Caco-2 (cell line): ENCODE measurements at regions not wholly inside any gene's neighbourhood (a gene's known extent, or its start where the extent isn't known, plus 50 kb on each side); places are given as distances from the start of the nearest gene placed in this dataset.
"Not testable (repeated sequence)": the region's sequence is repeated elsewhere in the genome, so short reads cannot be mapped to it uniquely, and the experiment has no call there.

Source experiments
- BruUV-seq: library from RNA; stranded (reverse); fragments of 400-500 nt; replicated peaks from 2 replicates; lab custom pipeline; 2021; lab: Mats Ljungman, UMichigan
- CTCF ChIA-PET: fragments of 300-600 bp; sonication (Branson Sonifier 250); formaldehyde crosslinking; loops from one replicate; lab custom pipeline; 2022; ENCODE audit warnings: antibody characterized with exemption; lab: Charles Lee
- POLR2A ChIA-PET: fragments of 300-600 bp; sonication (Branson Sonifier 250); formaldehyde crosslinking; loops from one replicate; lab custom pipeline; 2022; ENCODE audit warnings: antibody characterized with exemption; lab: Charles Lee
- DNase-seq, 2 experiments: peaks; one replicate each; pipeline versions ENCODE4 v3.0.0 to v3.0.0-alpha.2; 2020 to 2022
- H3K27me3 ChIP-seq: replicated peaks from 2 replicates; pipeline ENCODE4 v1.6.0; 2011; ENCODE audit warnings: low read length; ENCODE audit not compliant: control insufficient read depth, insufficient read depth
- H3K36me3 ChIP-seq: 2 replicates; pipeline ENCODE4 v1.5.1; 2011; ENCODE audit warnings: low read length; ENCODE audit not compliant: control insufficient read depth, insufficient read depth
- H3K4me1 ChIP-seq: fragments of 250-450 bp; sonication (Bioruptor Pico); 2 replicates; pipeline ENCODE4 v1.5.1; 2020; ENCODE audit warnings: mild to moderate bottlenecking
- H3K4me3 ChIP-seq: 2 replicates; pipeline ENCODE4 v1.5.1; 2011; ENCODE audit warnings: low read depth, mild to moderate bottlenecking, control low read depth, low read length
- H3K9me3 ChIP-seq: fragments of 250-450 bp; sonication (Bioruptor Pico); 2 replicates; pipeline ENCODE4 v1.5.1; 2020; ENCODE audit warnings: mild to moderate bottlenecking, moderate library complexity
- H3K27ac Mint-ChIP-seq: one replicate; pipeline ENCODE4 v1.8.0; 2022; ENCODE audit warnings: mixed read lengths; ENCODE audit not compliant: unreplicated experiment
- H3K27me3 Mint-ChIP-seq: one replicate; pipeline ENCODE4 v1.8.0; 2022; ENCODE audit warnings: mixed read lengths; ENCODE audit not compliant: insufficient read depth, unreplicated experiment
- H3K36me3 Mint-ChIP-seq: one replicate; pipeline ENCODE4 v1.8.0; 2022; ENCODE audit warnings: mild to moderate bottlenecking, mixed read lengths; ENCODE audit not compliant: insufficient read depth, unreplicated experiment
- H3K4me1 Mint-ChIP-seq: one replicate; pipeline ENCODE4 v1.8.0; 2022; ENCODE audit warnings: low read depth, mixed read lengths; ENCODE audit not compliant: unreplicated experiment
- H3K4me3 Mint-ChIP-seq: one replicate; pipeline ENCODE4 v1.8.0; 2022; ENCODE audit warnings: mild to moderate bottlenecking, moderate library complexity, mixed read lengths; ENCODE audit not compliant: unreplicated experiment
- H3K9me3 Mint-ChIP-seq: one replicate; pipeline ENCODE4 v1.8.0; 2022; ENCODE audit warnings: mixed read lengths; ENCODE audit not compliant: unreplicated experiment
- intact Hi-C: fragments of 100-400 bp; cut with micrococcal nuclease; formaldehyde crosslinking; loops from one replicate; pipeline ENCODE4 v1.10.0; 2022; ENCODE audit not compliant: unreplicated experiment
- TF ChIP-seq, protein P1 (sequence below), 2 experiments: fragments of 200-600 bp in 1 of 2; IDR thresholded peaks; 1 replicate in 1 of 2; 2 replicates in 1 of 2; pipeline versions ENCODE4 v1.5.1 to v1.8.0; 2011 to 2022; ENCODE audit warnings: antibody characterized with exemption in 1 of 2, control low read depth in 1 of 2, inconsistent platforms in 1 of 2, low read depth in 1 of 2, low read length in 1 of 2, mild to moderate bottlenecking in 1 of 2, moderate library complexity in 1 of 2; ENCODE audit not compliant: insufficient read depth in 1 of 2, severe bottlenecking in 1 of 2, unreplicated experiment in 1 of 2

DNA sequence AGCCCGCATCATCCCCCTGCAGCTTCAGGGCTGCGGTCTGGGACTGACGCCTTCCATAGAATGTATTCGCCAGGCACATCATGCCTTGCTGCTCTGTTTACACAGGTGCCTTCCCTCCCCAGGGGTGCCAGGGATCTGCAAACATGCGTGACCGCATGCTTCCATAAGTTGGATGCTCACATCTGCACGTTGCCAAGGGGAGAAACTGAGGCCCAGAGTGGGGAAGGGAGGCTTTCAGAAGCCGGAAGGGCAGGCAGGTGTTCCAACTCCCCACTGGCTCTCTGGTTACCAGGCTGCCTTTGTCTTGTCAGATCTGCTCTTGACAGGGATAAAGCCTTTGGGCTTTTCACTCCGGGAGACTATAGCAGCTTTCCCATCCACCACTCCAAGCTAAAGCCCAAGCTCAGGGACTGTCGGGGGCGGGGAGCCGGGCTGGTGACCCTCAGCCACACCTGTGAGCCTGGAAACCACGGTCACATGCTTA is 125.8 kb upstream of the TNP1 start:
- no TSS peak for BruUV-seq

DNA sequence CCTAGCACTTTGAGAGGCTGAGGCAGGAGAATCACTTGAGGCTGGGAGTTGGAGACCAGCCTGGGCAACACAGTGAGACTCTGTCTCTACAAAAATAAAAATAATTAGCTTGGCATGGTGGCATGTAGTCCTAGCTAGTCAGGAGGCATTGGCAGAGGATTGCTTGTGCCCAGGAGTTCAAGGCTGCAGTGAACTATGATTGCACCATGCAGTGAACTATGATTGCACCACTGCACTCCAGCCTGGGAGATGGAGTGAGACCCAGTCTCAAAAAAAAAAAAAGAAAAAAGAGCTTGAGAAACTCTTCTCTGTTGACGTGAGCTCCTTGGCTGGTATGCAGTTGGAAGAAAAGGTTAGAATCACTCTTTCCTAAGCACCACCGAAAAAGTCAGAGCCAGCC is 125.1 kb upstream of the TNP1 start:
- no peaks in the 10 kb centered on the region for H3K9me3 Mint-ChIP-seq
- peaks cover 25% of the 10 kb centered on the region for H3K27me3 Mint-ChIP-seq
- Histone ChIP-seq H3K36me3 (no peaks in the 10 kb centered on the region), H3K9me3 (no peaks in the 10 kb centered on the region), H3K4me3 (no peak overlapping the region), H3K27me3 (no peaks in the 10 kb centered on the region), H3K4me1 (no peaks in the 10 kb centered on the region)
- ChIA-PET CTCF (interaction anchor here (0.6 kb wide), 1 partner anchor 176 kb away, joined by 3 read pairs; no protein-coding TSS in a partner anchor), POLR2A (no interaction called here)
- BruUV-seq = no TSS peak
- DNase-seq = no peak
- H3K4me3 Mint-ChIP-seq = no peak overlapping the region
- no peak overlapping the region for H3K27ac Mint-ChIP-seq
- no peaks in the 10 kb centered on the region for H3K36me3 Mint-ChIP-seq
- H3K4me1 Mint-ChIP-seq = no peaks in the 10 kb centered on the region
- intact Hi-C loops = loop anchor here (5.0 kb wide), 1 partner anchor 288 kb away; the partner anchor contains the start of gene IGFBP5
- TF ChIP-seq, protein P1, sequence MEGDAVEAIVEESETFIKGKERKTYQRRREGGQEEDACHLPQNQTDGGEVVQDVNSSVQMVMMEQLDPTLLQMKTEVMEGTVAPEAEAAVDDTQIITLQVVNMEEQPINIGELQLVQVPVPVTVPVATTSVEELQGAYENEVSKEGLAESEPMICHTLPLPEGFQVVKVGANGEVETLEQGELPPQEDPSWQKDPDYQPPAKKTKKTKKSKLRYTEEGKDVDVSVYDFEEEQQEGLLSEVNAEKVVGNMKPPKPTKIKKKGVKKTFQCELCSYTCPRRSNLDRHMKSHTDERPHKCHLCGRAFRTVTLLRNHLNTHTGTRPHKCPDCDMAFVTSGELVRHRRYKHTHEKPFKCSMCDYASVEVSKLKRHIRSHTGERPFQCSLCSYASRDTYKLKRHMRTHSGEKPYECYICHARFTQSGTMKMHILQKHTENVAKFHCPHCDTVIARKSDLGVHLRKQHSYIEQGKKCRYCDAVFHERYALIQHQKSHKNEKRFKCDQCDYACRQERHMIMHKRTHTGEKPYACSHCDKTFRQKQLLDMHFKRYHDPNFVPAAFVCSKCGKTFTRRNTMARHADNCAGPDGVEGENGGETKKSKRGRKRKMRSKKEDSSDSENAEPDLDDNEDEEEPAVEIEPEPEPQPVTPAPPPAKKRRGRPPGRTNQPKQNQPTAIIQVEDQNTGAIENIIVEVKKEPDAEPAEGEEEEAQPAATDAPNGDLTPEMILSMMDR (IDR thresholded peaks at IDR 0.05; ENCODE audit: insufficient read depth in 1 of 2, low read depth in 1 of 2, low read length in 1 of 2, severe bottlenecking in 1 of 2, unreplicated experiment in 1 of 2) = no peak

More for the DNA sequence above, 125.8 kb upstream of the TNP1 start:
- Mint-ChIP-seq H3K9me3 (no peaks in the 10 kb centered on the region), H3K4me1 (no peaks in the 10 kb centered on the region), H3K27me3 (peaks cover 22% of the 10 kb centered on the region), H3K36me3 (no peaks in the 10 kb centered on the region), H3K27ac (no peak overlapping the region), H3K4me3 (no peak overlapping the region)
- DNase-seq = no peak
- intact Hi-C loops = no loop called here
- TF ChIP-seq, protein P1 (IDR thresholded peaks at IDR 0.05; ENCODE audit: insufficient read depth in 1 of 2, low read depth in 1 of 2, low read length in 1 of 2, severe bottlenecking in 1 of 2, unreplicated experiment in 1 of 2) = no peak
- H3K9me3 ChIP-seq = no peaks in the 10 kb centered on the region
- H3K4me3 ChIP-seq = no peak overlapping the region
- ChIA-PET CTCF (interaction anchor here (0.6 kb wide), 1 partner anchor 175 kb away, joined by 3 read pairs; no protein-coding TSS in a partner anchor), POLR2A (no interaction called here)
- no peaks in the 10 kb centered on the region for H3K36me3 ChIP-seq
- no peaks in the 10 kb centered on the region for H3K4me1 ChIP-seq
- H3K27me3 ChIP-seq = no peaks in the 10 kb centered on the region

DNA sequence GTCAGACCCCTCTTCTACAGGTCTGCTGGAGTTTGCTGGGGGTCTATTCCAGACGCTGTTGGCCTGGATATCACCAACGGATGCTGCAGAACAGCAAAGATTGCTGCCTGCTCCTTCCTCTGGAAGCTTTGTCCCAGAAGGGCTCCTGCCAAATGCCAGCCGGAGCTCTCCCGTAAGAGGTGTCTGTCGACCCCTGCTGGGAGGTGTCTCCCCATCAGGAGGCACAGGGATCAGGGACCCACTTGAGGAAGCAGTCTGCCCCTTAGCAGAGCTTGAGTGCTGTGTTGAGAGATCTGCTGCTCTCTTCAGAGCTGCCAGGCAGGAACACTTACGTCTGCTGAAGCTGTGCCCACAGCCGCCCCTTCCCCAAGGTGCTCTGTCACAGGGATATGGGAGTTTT is 122.1 kb upstream of the TNP1 start:
- not testable (repeated sequence) for BruUV-seq, H3K4me1 ChIP-seq
- peaks cover 26% of the 10 kb centered on the region for H3K27me3 Mint-ChIP-seq

DNA sequence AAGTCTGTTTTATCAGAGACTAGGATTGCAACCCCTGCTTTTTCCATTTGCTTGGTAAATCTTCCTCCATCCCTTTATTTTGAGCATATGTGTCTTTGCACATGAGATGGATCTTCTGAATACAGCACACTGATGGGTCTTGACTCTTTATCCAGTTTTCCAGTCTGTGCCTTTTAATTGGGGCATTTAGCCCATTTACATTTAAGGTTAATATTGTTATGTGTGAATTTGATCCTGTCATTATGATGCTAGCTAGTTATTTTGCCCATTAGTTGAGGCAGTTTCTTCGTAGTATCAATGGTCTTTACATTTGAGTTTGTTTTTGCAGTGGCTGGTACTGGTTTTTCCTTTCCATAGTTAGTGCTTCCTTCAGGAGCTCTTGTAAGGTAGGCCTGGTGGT is 120.6 kb upstream of the TNP1 start:
- POLR2A ChIA-PET, CTCF ChIA-PET, H3K36me3 Mint-ChIP-seq, H3K9me3 Mint-ChIP-seq, H3K27ac Mint-ChIP-seq, H3K4me1 ChIP-seq, H3K36me3 ChIP-seq, BruUV-seq, H3K4me3 ChIP-seq, DNase-seq, H3K27me3 ChIP-seq, H3K4me1 Mint-ChIP-seq, H3K9me3 ChIP-seq, H3K4me3 Mint-ChIP-seq: not testable (repeated sequence)
- peaks cover 21% of the 10 kb centered on the region for H3K27me3 Mint-ChIP-seq
- intact Hi-C loops = loop anchor here (5.0 kb wide), 1 partner anchor 283 kb away; the partner anchor contains the start of gene IGFBP5

More for the DNA sequence above, 122.1 kb upstream of the TNP1 start:
- H3K27ac Mint-ChIP-seq, H3K9me3 Mint-ChIP-seq, H3K36me3 ChIP-seq, POLR2A ChIA-PET, H3K4me3 ChIP-seq, H3K4me1 Mint-ChIP-seq, H3K9me3 ChIP-seq, H3K36me3 Mint-ChIP-seq, H3K27me3 ChIP-seq, H3K4me3 Mint-ChIP-seq: not testable (repeated sequence)
- CTCF ChIA-PET = interaction anchor here (1.0 kb wide), 1 partner anchor 283 kb away, joined by 3 read pairs; no protein-coding TSS in a partner anchor
- peak in 1 of 2 experiments; percentile 42 for DNase-seq
- intact Hi-C loops = loop anchor here (5.0 kb wide), 1 partner anchor 285 kb away; the partner anchor contains the start of gene IGFBP5
- TF ChIP-seq, protein P1 (IDR thresholded peaks at IDR 0.05; ENCODE audit: insufficient read depth in 1 of 2, low read depth in 1 of 2, low read length in 1 of 2, severe bottlenecking in 1 of 2, unreplicated experiment in 1 of 2) = peak; percentile 18 to 56
